ENCODE measurements at regions not wholly inside any gene's neighbourhood (a gene's known extent, or its start where the extent isn't known, plus 50 kb on each side); places are given as distances from the start of the nearest gene placed in this dataset.

DNA sequence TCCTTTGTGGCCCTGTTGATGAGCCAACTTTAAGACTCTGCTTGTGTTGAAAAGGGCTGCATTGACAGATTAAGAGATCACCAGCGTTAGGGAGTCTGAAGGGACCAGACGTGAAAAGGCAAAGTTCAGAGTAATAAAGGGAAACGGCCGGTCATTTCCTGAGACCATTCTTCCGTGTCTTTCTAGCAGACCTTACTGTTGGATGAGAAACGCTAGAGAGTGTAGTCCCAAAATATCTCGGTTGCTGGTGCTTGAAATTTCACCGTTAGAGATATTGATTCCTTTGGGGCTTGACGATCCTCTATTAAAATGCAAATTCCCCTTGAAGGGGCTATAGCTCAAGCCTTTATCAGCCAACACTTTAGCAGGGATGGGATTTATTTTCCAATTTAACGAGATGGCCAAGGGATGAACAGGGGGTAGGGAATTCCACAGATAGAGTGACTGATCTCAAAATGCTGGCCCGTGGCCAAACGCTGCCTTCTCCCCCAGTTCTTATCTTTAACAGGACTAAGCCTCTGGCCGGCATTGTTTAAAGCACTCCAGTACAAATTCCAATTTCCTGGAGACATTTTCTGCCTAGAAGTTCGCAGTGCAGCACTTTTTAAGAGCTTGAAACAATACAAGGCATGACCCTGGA, 250.4 kb downstream of the TJP1 start:
- TF ChIP-seq, protein P1, sequence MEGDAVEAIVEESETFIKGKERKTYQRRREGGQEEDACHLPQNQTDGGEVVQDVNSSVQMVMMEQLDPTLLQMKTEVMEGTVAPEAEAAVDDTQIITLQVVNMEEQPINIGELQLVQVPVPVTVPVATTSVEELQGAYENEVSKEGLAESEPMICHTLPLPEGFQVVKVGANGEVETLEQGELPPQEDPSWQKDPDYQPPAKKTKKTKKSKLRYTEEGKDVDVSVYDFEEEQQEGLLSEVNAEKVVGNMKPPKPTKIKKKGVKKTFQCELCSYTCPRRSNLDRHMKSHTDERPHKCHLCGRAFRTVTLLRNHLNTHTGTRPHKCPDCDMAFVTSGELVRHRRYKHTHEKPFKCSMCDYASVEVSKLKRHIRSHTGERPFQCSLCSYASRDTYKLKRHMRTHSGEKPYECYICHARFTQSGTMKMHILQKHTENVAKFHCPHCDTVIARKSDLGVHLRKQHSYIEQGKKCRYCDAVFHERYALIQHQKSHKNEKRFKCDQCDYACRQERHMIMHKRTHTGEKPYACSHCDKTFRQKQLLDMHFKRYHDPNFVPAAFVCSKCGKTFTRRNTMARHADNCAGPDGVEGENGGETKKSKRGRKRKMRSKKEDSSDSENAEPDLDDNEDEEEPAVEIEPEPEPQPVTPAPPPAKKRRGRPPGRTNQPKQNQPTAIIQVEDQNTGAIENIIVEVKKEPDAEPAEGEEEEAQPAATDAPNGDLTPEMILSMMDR (conservative IDR thresholded peaks at IDR 0.05; ENCODE audit: low read depth, low read length): no peak
- no peak for TF ChIP-seq RAD21 (IDR thresholded peaks at IDR 0.05; ENCODE audit: low read length)
- TF ChIP-seq POLR2A (IDR thresholded peaks at IDR 0.05; ENCODE audit: low read depth, low read length): no peak
- no peak for TF ChIP-seq MXI1 (IDR thresholded peaks at IDR 0.05; ENCODE audit: borderline replicate concordance, low read depth, low read length)
- no peak for TF ChIP-seq RFX5 (IDR thresholded peaks at IDR 0.05; ENCODE audit: low read depth, low read length)
- TF ChIP-seq BHLHE40 (IDR thresholded peaks at IDR 0.05; ENCODE audit: low read depth, low read length): no peak
- TF ChIP-seq, protein P2, sequence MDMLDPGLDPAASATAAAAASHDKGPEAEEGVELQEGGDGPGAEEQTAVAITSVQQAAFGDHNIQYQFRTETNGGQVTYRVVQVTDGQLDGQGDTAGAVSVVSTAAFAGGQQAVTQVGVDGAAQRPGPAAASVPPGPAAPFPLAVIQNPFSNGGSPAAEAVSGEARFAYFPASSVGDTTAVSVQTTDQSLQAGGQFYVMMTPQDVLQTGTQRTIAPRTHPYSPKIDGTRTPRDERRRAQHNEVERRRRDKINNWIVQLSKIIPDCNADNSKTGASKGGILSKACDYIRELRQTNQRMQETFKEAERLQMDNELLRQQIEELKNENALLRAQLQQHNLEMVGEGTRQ (IDR thresholded peaks at IDR 0.05; ENCODE audit: low read depth, low read length): no peak
- TF ChIP-seq MAZ (IDR thresholded peaks at IDR 0.05; ENCODE audit: borderline replicate concordance, low read depth, low read length): no peak
